C4-2B (cell line): ENCODE measurements at regions not wholly inside any gene's neighbourhood (a gene's known extent, or its start where the extent isn't known, plus 50 kb on each side); places are given as distances from the start of the nearest gene placed in this dataset.
"Not testable (repeated sequence)": the region's sequence is repeated elsewhere in the genome, so short reads cannot be mapped to it uniquely, and the experiment has no call there.

Source experiments
- H3K27ac ChIP-seq: fragments of 450-650 bp; 2 replicates; pipeline ENCODE4 v1.5.1; 2017
- ZFX ChIP-seq: fragments of 450-650 bp; IDR thresholded peaks from 2 replicates; pipeline ENCODE4 v1.6.1; 2017
- TF ChIP-seq, protein P1 (sequence below): fragments of 450-650 bp; conservative IDR thresholded peaks from 2 replicates; pipeline ENCODE4 v1.5.1; 2017; ENCODE audit warnings: mild to moderate bottlenecking

DNA sequence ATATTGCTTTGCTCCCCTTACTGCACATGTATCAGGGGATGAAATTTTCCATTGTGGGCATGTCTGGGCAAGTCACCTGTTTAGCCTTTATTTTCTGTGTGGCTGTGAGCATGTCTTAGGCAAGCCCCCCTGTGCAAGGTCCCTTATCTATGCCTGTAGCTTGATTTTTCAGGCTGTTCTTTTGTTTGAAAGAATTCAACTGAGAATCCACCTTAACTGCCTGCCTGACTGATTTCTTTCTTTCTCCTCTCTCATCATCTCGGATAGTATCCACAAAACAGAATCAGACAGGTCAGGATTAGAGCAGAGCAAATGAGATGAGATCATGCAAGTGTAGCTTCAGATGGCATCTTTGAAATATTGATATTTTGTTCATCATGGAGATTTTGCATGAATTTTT, 1147.5 kb upstream of the ACVR2A start:
- TF ChIP-seq ZFX: no peak
- TF ChIP-seq, protein P1, sequence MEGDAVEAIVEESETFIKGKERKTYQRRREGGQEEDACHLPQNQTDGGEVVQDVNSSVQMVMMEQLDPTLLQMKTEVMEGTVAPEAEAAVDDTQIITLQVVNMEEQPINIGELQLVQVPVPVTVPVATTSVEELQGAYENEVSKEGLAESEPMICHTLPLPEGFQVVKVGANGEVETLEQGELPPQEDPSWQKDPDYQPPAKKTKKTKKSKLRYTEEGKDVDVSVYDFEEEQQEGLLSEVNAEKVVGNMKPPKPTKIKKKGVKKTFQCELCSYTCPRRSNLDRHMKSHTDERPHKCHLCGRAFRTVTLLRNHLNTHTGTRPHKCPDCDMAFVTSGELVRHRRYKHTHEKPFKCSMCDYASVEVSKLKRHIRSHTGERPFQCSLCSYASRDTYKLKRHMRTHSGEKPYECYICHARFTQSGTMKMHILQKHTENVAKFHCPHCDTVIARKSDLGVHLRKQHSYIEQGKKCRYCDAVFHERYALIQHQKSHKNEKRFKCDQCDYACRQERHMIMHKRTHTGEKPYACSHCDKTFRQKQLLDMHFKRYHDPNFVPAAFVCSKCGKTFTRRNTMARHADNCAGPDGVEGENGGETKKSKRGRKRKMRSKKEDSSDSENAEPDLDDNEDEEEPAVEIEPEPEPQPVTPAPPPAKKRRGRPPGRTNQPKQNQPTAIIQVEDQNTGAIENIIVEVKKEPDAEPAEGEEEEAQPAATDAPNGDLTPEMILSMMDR: no peak

DNA sequence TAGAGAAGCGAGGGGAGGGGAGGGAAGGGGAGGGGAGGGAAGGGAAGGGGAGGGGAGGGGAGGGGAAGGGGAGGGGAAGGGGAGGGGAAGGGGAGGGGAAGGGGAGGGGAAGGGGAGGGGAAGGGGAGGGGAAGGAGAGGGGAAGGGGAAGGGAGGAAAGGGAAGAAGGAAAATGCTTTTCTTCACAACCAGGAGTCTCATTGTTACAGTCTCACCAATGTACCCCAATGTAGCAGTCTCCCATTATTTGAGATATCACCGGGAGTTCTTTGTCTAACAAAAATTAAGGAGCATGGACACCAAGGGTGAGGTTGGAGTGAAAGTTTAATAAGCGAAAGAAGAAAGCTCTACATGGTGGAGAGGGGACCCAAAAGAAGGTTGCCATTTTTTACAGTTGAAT, 1148.0 kb upstream of the ACVR2A start:
- not testable (repeated sequence) for H3K27ac ChIP-seq

More for the DNA sequence above, 1147.5 kb upstream of the ACVR2A start:
- H3K27ac ChIP-seq: no peak overlapping the region

DNA sequence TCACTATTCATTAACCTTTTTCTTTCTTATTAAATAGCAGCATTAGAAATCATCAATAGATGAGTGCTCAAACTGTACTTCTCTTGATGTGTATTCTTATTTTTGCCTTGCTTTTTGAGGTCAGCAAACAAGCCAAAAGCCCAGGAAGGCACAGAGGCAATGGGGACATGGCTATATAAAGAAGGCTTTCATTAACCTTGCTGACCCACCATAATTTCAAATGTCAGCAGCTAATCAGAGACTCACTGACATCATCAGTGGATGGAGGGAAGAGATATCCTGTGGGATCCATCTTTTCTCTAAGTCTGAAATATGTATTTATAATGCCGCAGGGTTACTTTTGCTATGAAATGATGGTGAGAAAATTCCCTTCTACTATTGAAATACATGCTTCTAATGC, 1162.8 kb upstream of the ACVR2A start:
- TF ChIP-seq, protein P1: no peak
- no peak for TF ChIP-seq ZFX
- H3K27ac ChIP-seq: no peak overlapping the region

DNA sequence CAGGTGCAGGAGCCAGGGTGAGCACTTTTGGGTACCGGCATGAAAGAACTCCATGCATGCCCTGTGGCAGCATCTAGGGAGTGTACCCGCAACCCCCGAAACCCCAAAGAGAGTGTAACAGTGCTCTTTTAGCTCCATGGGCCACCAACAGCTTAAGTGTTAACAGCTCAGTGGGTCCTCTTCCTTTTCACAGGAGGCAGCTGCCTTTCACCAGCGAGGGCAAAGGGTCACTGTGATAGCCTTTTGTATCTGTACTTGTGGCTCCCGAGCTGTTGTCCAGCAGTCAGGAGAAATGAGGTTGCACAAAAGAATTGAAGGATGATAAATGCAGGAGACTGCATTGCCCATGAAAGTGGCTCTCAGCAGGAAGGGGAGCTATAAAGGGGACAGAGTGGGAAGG, 1166.3 kb upstream of the ACVR2A start:
- TF ChIP-seq, protein P1: no peak
- no peak for TF ChIP-seq ZFX
- no peak overlapping the region for H3K27ac ChIP-seq

DNA sequence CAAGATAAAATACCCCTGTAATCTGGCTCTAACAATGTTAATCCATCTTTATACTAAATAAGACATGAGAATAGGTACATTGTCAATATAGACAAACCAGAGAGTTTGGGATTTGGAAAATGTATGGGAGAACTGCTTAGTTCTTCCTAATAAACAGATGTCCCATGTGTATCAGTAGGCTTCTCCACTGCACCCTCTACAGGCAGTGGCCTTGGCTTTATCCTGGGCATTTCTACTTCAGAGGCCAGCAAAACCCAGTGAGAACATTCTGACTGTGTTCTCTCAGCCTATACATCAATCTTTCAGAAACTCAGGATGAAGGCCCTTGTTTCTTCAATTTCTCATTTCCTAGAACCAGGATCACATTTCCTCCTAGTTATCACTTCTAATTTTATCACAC, 1167.5 kb upstream of the ACVR2A start:
- H3K27ac ChIP-seq: no peak overlapping the region
- TF ChIP-seq, protein P1: peak; percentile 14; the same call in 1 of the 2 replicates
- TF ChIP-seq ZFX: no peak

DNA sequence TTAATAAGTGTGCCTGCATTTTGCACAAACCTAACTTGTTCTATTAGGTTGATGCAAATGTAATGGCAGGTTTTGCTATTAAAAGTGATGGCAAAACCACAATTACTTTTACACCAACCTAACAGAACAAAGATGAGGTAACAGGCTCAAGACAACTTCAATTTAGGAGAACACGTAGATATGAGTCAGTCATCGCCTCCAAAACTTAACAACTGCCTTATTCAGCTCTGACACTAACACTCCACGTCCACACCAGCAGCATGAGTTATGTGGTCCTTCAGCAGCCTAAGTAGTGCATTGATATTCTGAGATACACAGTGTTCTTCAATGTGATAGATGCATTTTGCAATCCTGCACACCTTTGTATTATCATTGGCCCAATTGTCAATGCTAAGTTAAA, 1175.1 kb upstream of the ACVR2A start:
- no peak overlapping the region for H3K27ac ChIP-seq
- TF ChIP-seq, protein P1: no peak
- no peak for TF ChIP-seq ZFX

DNA sequence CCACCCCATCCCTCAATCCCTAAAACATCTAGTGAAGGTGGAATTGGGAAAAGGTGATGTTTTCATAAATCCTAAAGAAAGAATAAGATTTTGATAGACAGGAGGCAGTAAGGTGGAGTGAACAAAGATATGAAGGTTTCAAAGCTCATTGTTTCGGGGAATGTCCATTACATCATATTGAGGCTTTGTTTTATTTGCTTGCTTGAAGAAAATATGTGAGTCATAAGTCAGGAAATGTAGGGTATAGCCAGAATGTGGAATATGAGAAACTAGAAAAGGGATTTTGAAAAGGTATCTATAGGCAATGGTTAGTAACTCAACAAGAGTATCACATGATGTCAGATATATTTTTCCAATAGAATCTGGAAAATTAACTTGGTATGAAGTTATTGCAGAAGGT, 1178.5 kb upstream of the ACVR2A start:
- no peak for TF ChIP-seq ZFX
- TF ChIP-seq, protein P1: no peak
- no peak overlapping the region for H3K27ac ChIP-seq

DNA sequence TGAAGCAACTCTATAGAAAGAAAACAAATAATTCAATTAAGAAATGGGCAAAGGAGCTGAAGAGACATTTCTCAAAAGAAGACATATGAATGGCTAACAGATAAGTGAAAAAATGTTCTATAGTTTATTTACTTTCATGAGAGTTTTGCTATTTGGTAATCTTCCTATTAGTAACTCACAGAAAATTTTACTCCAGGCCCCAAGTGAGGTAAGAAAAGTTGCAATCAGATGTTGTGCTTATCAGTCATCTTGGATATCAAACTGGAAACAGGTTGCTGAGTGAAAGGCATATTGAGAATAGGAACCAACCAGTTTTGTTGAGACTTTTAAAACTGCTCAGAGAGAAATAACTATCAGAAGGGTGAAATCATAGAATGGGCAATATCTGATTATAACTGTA, 1179.0 kb upstream of the ACVR2A start:
- TF ChIP-seq, protein P1: no peak
- TF ChIP-seq ZFX: no peak
- no peak overlapping the region for H3K27ac ChIP-seq
